Mesendoderm (in vitro differentiated cells): ENCODE measurements at regions not wholly inside any gene's neighbourhood (a gene's known extent, or its start where the extent isn't known, plus 50 kb on each side); places are given as distances from the start of the nearest gene placed in this dataset.

ENCODE experiments used
- DNase-seq: peaks from one replicate; pipeline ENCODE4 v3.0.0; 2013
- H2AK5ac ChIP-seq: 2 replicates; pipeline ENCODE4 v1.6.1; 2013; ENCODE audit warnings: low read length, inconsistent platforms
- H2BK120ac ChIP-seq: 2 replicates; pipeline ENCODE4 v1.6.1; 2013; ENCODE audit warnings: low read depth, mild to moderate bottlenecking, low read length, moderate library complexity, mixed read lengths
- H2BK15ac ChIP-seq: replicated peaks from 2 replicates; pipeline ENCODE4 v1.6.1; 2013; ENCODE audit warnings: low read depth, mild to moderate bottlenecking, moderate library complexity
- H2BK5ac ChIP-seq: 2 replicates; pipeline ENCODE4 v1.6.1; 2013; ENCODE audit warnings: low read length, inconsistent platforms
- H3K18ac ChIP-seq: 2 replicates; pipeline ENCODE4 v1.6.1; 2013; ENCODE audit warnings: mild to moderate bottlenecking, low read length, mixed read lengths
- H3K23ac ChIP-seq: one replicate; pipeline ENCODE4 v1.6.1; 2013; ENCODE audit warnings: low read length
- H3K27ac ChIP-seq: 2 replicates; pipeline ENCODE4 v1.5.1; 2013; ENCODE audit warnings: low read depth, mild to moderate bottlenecking, inconsistent platforms, low read length, moderate library complexity
- H3K27me3 ChIP-seq: 2 replicates; pipeline ENCODE4 v1.6.1; 2013; ENCODE audit warnings: low read length, control low read depth, mild to moderate bottlenecking, inconsistent platforms; ENCODE audit not compliant: insufficient read depth, poor library complexity
- H3K36me3 ChIP-seq: 2 replicates; pipeline ENCODE4 v1.6.1; 2013; ENCODE audit warnings: low read length, inconsistent platforms; ENCODE audit not compliant: control insufficient read depth, insufficient read depth
- H3K4ac ChIP-seq: one replicate; pipeline ENCODE4 v1.6.1; 2013; ENCODE audit warnings: low read depth, mild to moderate bottlenecking, low read length, moderate library complexity
- H3K4me1 ChIP-seq: 2 replicates; pipeline ENCODE4 v1.6.1; 2013; ENCODE audit warnings: low read depth, low read length, inconsistent platforms; ENCODE audit not compliant: control insufficient read depth
- H3K4me2 ChIP-seq: 2 replicates; pipeline ENCODE4 v1.6.1; 2013; ENCODE audit warnings: low read length
- H3K4me3 ChIP-seq: 2 replicates; pipeline ENCODE4 v1.5.1; 2013; ENCODE audit warnings: mild to moderate bottlenecking, low read length
- H3K56ac ChIP-seq: one replicate; pipeline ENCODE4 v1.6.1; 2013; ENCODE audit warnings: low read length
- H3K79me1 ChIP-seq: 2 replicates; pipeline ENCODE4 v1.6.1; 2013; ENCODE audit warnings: low read length, inconsistent platforms
- H3K79me2 ChIP-seq: 2 replicates; pipeline ENCODE4 v1.6.1; 2013; ENCODE audit warnings: mild to moderate bottlenecking, low read length; ENCODE audit not compliant: control insufficient read depth, insufficient read depth
- H3K9ac ChIP-seq: 2 replicates; pipeline ENCODE4 v1.6.1; 2013; ENCODE audit warnings: low read length, inconsistent platforms
- H4K5ac ChIP-seq: one replicate; pipeline ENCODE4 v1.6.1; 2013; ENCODE audit warnings: low read length
- H4K8ac ChIP-seq: one replicate; pipeline ENCODE4 v1.6.1; 2013; ENCODE audit warnings: low read depth, mild to moderate bottlenecking, control low read depth, low read length, moderate library complexity
- WGBS: extraction: QIAGEN DNeasy Blood & Tissue Kit; methylation state at CpG from one replicate; pipeline ENCODE4 v1.1.7; 2013; ENCODE audit warnings: low lambda C conversion rate, missing lambda C conversion rate; ENCODE audit not compliant: insufficient coverage; ENCODE audit errors: extremely low coverage; 5-methylcytosine and 5-hydroxymethylcytosine counted together

GRCh38 chr11:29095821-29096220, 921.0 kb downstream of the KCNA4 start:
- no CpG with 5 or more reads among the region's 1 CpG for WGBS
- no peak for DNase-seq
- Histone ChIP-seq H3K4ac (no peak overlapping the region), H4K8ac (no peak overlapping the region), H3K79me2 (no peaks in the 10 kb centered on the region), H3K27me3 (no peaks in the 10 kb centered on the region), H2BK120ac (no peak overlapping the region), H4K5ac (no peak overlapping the region), H3K36me3 (no peaks in the 10 kb centered on the region), H3K79me1 (no peaks in the 10 kb centered on the region), H3K4me3 (no peak overlapping the region), H2AK5ac (no peak overlapping the region), H3K23ac (no peak overlapping the region), H3K9ac (no peak overlapping the region), H3K56ac (no peak overlapping the region), H3K4me2 (no peak overlapping the region), H3K18ac (no peak overlapping the region), H3K27ac (no peak overlapping the region), H2BK5ac (no peak overlapping the region), H3K4me1 (no peaks in the 10 kb centered on the region), H2BK15ac (no peak overlapping the region)

- H3K79me2 ChIP-seq = no peaks in the 10 kb centered on the region
- no peak overlapping the region for H3K4me3 ChIP-seq
- H2BK120ac ChIP-seq = no peak overlapping the region
- no peak overlapping the region for H3K4ac ChIP-seq
- H3K4me2 ChIP-seq = no peak overlapping the region
- no peak overlapping the region for H3K56ac ChIP-seq
- no peak for DNase-seq
- no peak overlapping the region for H3K9ac ChIP-seq
- H4K8ac ChIP-seq = no peak overlapping the region
- H3K27ac ChIP-seq = no peak overlapping the region
- H3K18ac ChIP-seq = no peak overlapping the region
- H4K5ac ChIP-seq = no peak overlapping the region
- no peak overlapping the region for H2AK5ac ChIP-seq
- no peaks in the 10 kb centered on the region for H3K27me3 ChIP-seq
- no peak overlapping the region for H3K23ac ChIP-seq
- H2BK15ac ChIP-seq = no peak overlapping the region
- H3K4me1 ChIP-seq = no peaks in the 10 kb centered on the region
- no peak overlapping the region for H2BK5ac ChIP-seq
- no peaks in the 10 kb centered on the region for H3K79me1 ChIP-seq
- WGBS = no CpG with 5 or more reads among the region's 1 CpG
- no peaks in the 10 kb centered on the region for H3K36me3 ChIP-seq
Measured at GRCh38 chr11:29093416-29094120, 923.3 kb downstream of the KCNA4 start.

- no peak overlapping the region for H3K27ac ChIP-seq
- H2AK5ac ChIP-seq = no peak overlapping the region
- no peaks in the 10 kb centered on the region for H3K79me1 ChIP-seq
- H3K79me2 ChIP-seq = no peaks in the 10 kb centered on the region
- no peak overlapping the region for H4K8ac ChIP-seq
- H3K4me3 ChIP-seq = no peak overlapping the region
- H3K9ac ChIP-seq = no peak overlapping the region
- WGBS = no CpG with 5 or more reads among the region's 1 CpG
- H3K4ac ChIP-seq = no peak overlapping the region
- DNase-seq = no peak
- H2BK5ac ChIP-seq = no peak overlapping the region
- no peaks in the 10 kb centered on the region for H3K4me1 ChIP-seq
- H2BK15ac ChIP-seq = no peak overlapping the region
- H3K56ac ChIP-seq = no peak overlapping the region
- no peak overlapping the region for H3K4me2 ChIP-seq
- no peak overlapping the region for H3K23ac ChIP-seq
- H3K36me3 ChIP-seq = no peaks in the 10 kb centered on the region
- no peak overlapping the region for H3K18ac ChIP-seq
- no peak overlapping the region for H2BK120ac ChIP-seq
- H4K5ac ChIP-seq = no peak overlapping the region
- H3K27me3 ChIP-seq = no peaks in the 10 kb centered on the region
Measured at GRCh38 chr11:29087200-29087812, 929.5 kb downstream of the KCNA4 start.

GRCh38 chr11:29075726-29076125, 941.1 kb downstream of the KCNA4 start:
- Histone ChIP-seq H2AK5ac (no peak overlapping the region), H4K8ac (no peak overlapping the region), H3K36me3 (no peaks in the 10 kb centered on the region), H3K4me1 (no peaks in the 10 kb centered on the region), H2BK5ac (no peak overlapping the region), H2BK120ac (no peak overlapping the region), H4K5ac (no peak overlapping the region), H3K4me2 (no peak overlapping the region), H3K18ac (no peak overlapping the region), H3K27me3 (no peaks in the 10 kb centered on the region), H3K56ac (no peak overlapping the region), H3K79me1 (no peaks in the 10 kb centered on the region), H3K79me2 (no peaks in the 10 kb centered on the region), H2BK15ac (no peak overlapping the region), H3K4me3 (no peak overlapping the region), H3K23ac (no peak overlapping the region), H3K27ac (no peak overlapping the region), H3K9ac (no peak overlapping the region), H3K4ac (no peak overlapping the region)
- WGBS = no CpG with 5 or more reads among the region's 2 CpGs
- DNase-seq = no peak

GRCh38 chr11:29063630-29064361, 953.0 kb downstream of the KCNA4 start:
- whole genome bisulfite sequencing = no CpG with 5 or more reads among the region's 3 CpGs
- Histone ChIP-seq H2BK15ac (no peak overlapping the region), H3K79me2 (no peaks in the 10 kb centered on the region), H2BK5ac (no peak overlapping the region), H4K5ac (no peak overlapping the region), H2BK120ac (no peak overlapping the region), H3K4ac (no peak overlapping the region), H3K4me1 (no peaks in the 10 kb centered on the region), H3K4me3 (no peak overlapping the region), H3K18ac (no peak overlapping the region), H3K23ac (no peak overlapping the region), H3K56ac (no peak overlapping the region), H2AK5ac (no peak overlapping the region), H3K4me2 (no peak overlapping the region), H3K79me1 (no peaks in the 10 kb centered on the region), H3K27me3 (no peaks in the 10 kb centered on the region), H3K36me3 (no peaks in the 10 kb centered on the region), H4K8ac (no peak overlapping the region), H3K9ac (no peak overlapping the region), H3K27ac (no peak overlapping the region)
- DNase-seq = no peak
